Neural progenitor cell (in vitro differentiated cells): ENCODE measurements at regions not wholly inside any gene's neighbourhood (a gene's known extent, or its start where the extent isn't known, plus 50 kb on each side); places are given as distances from the start of the nearest gene placed in this dataset.

Source experiments
- DNase-seq: peaks from one replicate; pipeline ENCODE4 v3.0.0-alpha.2; 2016; ENCODE audit warnings: low spot score
- H2AFZ ChIP-seq: fragments of 200-600 bp; sonication (generic); replicated peaks from 2 replicates; pipeline ENCODE4 v1.6.1; 2016; ENCODE audit warnings: antibody characterized with exemption
- H3F3A ChIP-seq: fragments of 200-600 bp; sonication (generic); 2 replicates; pipeline ENCODE4 v1.6.1; 2016; ENCODE audit warnings: antibody characterized with exemption, low read depth
- H3K27ac ChIP-seq: fragments of 200-600 bp; sonication (generic); 2 replicates; pipeline ENCODE4 v1.5.1; 2016; ENCODE audit warnings: mild to moderate bottlenecking
- H3K27me3 ChIP-seq: fragments of 200-600 bp; sonication (generic); 2 replicates; pipeline ENCODE4 v1.6.1; 2016; ENCODE audit warnings: mild to moderate bottlenecking, moderate library complexity
- H3K36me3 ChIP-seq: fragments of 200-600 bp; sonication (generic); 2 replicates; pipeline ENCODE4 v1.5.1; 2016
- H3K4me1 ChIP-seq: fragments of 200-600 bp; sonication (generic); 2 replicates; pipeline ENCODE4 v1.6.1; 2016; ENCODE audit warnings: mixed run types
- H3K4me2 ChIP-seq: fragments of 200-600 bp; sonication (generic); 2 replicates; pipeline ENCODE4 v1.6.1; 2016
- H3K4me3 ChIP-seq: fragments of 200-600 bp; sonication (generic); 2 replicates; pipeline ENCODE4 v1.5.1; 2016
- H3K79me2 ChIP-seq: fragments of 200-600 bp; sonication (generic); 2 replicates; pipeline ENCODE4 v1.6.1; 2016; ENCODE audit warnings: low read depth
- H3K9ac ChIP-seq: fragments of 200-600 bp; sonication (generic); 2 replicates; pipeline ENCODE4 v1.6.1; 2016
- H3K9me3 ChIP-seq: fragments of 200-600 bp; sonication (generic); 2 replicates; pipeline ENCODE4 v1.5.1; 2016; ENCODE audit warnings: low read depth
- H4K20me1 ChIP-seq: fragments of 200-600 bp; sonication (generic); 2 replicates; pipeline ENCODE4 v1.6.1; 2016; ENCODE audit warnings: low read depth
- H3K27ac Mint-ChIP-seq: 3 replicates; pipeline ENCODE4 v1.8.0; 2021; ENCODE audit warnings: mixed read lengths
- H3K27me3 Mint-ChIP-seq: 2 replicates; pipeline ENCODE4 v1.8.0; 2022; ENCODE audit warnings: low read depth, mild to moderate bottlenecking, inconsistent platforms, moderate library complexity, mixed read lengths; ENCODE audit not compliant: insufficient read depth
- H3K36me3 Mint-ChIP-seq: 3 replicates; pipeline ENCODE4 v1.8.0; 2021; ENCODE audit warnings: mixed read lengths
- H3K4me1 Mint-ChIP-seq: 3 replicates; pipeline ENCODE4 v1.8.0; 2021; ENCODE audit warnings: mixed read lengths
- H3K4me3 Mint-ChIP-seq: 3 replicates; pipeline ENCODE4 v1.8.0; 2021; ENCODE audit warnings: mild to moderate bottlenecking, moderate library complexity, mixed read lengths
- H3K9me3 Mint-ChIP-seq: 3 replicates; pipeline ENCODE4 v1.8.0; 2020; ENCODE audit warnings: mixed read lengths
- CTCF ChIP-seq: fragments of 200-600 bp; sonication (generic); IDR thresholded peaks from 2 replicates; pipeline ENCODE4 v1.5.1; 2017; ENCODE audit warnings: antibody characterized with exemption, mild to moderate bottlenecking
- EZH2 ChIP-seq: fragments of 200-600 bp; sonication (generic); IDR thresholded peaks from 2 replicates; pipeline ENCODE4 v1.6.1; 2017; ENCODE audit warnings: antibody characterized with exemption, mild to moderate bottlenecking, moderate library complexity
- EZH2phosphoT487 ChIP-seq: fragments of 200-600 bp; sonication (generic); IDR thresholded peaks from 2 replicates; pipeline ENCODE4 v1.6.1; 2017; ENCODE audit warnings: antibody characterized with exemption

GRCh38 chr19:27843861-27844260 is 1369.1 kb downstream of the UQCRFS1 start:
- Histone ChIP-seq H3K36me3 (no peaks in the 10 kb centered on the region), H2AFZ (no peak overlapping the region), H3F3A (no peaks in the 10 kb centered on the region), H3K27ac (no peak overlapping the region), H3K27me3 (no peaks in the 10 kb centered on the region), H3K4me3 (no peak overlapping the region), H3K4me1 (no peaks in the 10 kb centered on the region), H3K4me2 (no peak overlapping the region), H3K9me3 (peaks cover 9% of the 10 kb centered on the region), H3K79me2 (no peaks in the 10 kb centered on the region), H3K9ac (no peak overlapping the region), H4K20me1 (no peaks in the 10 kb centered on the region)
- H3K9me3 Mint-ChIP-seq = peaks cover 40% of the 10 kb centered on the region
- H3K4me3 Mint-ChIP-seq = no peak overlapping the region
- H3K27me3 Mint-ChIP-seq = peaks cover 4% of the 10 kb centered on the region
- H3K36me3 Mint-ChIP-seq = no peaks in the 10 kb centered on the region
- TF ChIP-seq EZH2 (no peak), CTCF (no peak), EZH2phosphoT487 (no peak)
- DNase-seq = no peak
- no peak overlapping the region for H3K27ac Mint-ChIP-seq
- H3K4me1 Mint-ChIP-seq = no peaks in the 10 kb centered on the region

- DNase-seq = no peak
- no peak overlapping the region for H3K27ac Mint-ChIP-seq
- H3K27me3 Mint-ChIP-seq = peaks cover 2% of the 10 kb centered on the region
Observed at GRCh38 chr19:27833031-27833430, 1379.9 kb downstream of the UQCRFS1 start.

GRCh38 chr19:27828829-27829228 is 1384.1 kb downstream of the UQCRFS1 start:
- no peak overlapping the region for H3K4me3 Mint-ChIP-seq

More at GRCh38 chr19:27833031-27833430, 1379.9 kb downstream of the UQCRFS1 start:
- TF ChIP-seq EZH2phosphoT487 (no peak), EZH2 (no peak), CTCF (no peak)
- H3K4me1 Mint-ChIP-seq = no peaks in the 10 kb centered on the region
- Histone ChIP-seq H3K4me1 (no peaks in the 10 kb centered on the region), H3K9ac (no peak overlapping the region), H3K27me3 (no peaks in the 10 kb centered on the region), H3K27ac (no peak overlapping the region), H2AFZ (no peak overlapping the region), H3K79me2 (no peaks in the 10 kb centered on the region), H3K4me2 (no peak overlapping the region), H3F3A (no peaks in the 10 kb centered on the region), H3K4me3 (no peak overlapping the region), H3K36me3 (no peaks in the 10 kb centered on the region), H4K20me1 (no peaks in the 10 kb centered on the region), H3K9me3 (peaks cover 30% of the 10 kb centered on the region)
- no peaks in the 10 kb centered on the region for H3K36me3 Mint-ChIP-seq
- H3K4me3 Mint-ChIP-seq = no peak overlapping the region
- H3K9me3 Mint-ChIP-seq = peaks cover 8% of the 10 kb centered on the region

More at GRCh38 chr19:27828829-27829228, 1384.1 kb downstream of the UQCRFS1 start:
- H4K20me1 ChIP-seq = no peaks in the 10 kb centered on the region
- TF ChIP-seq EZH2 (no peak), CTCF (no peak), EZH2phosphoT487 (no peak)
- H3K4me3 ChIP-seq = no peak overlapping the region
- no peaks in the 10 kb centered on the region for H3K79me2 ChIP-seq
- no peaks in the 10 kb centered on the region for H3K36me3 ChIP-seq
- H3K4me2 ChIP-seq = no peak overlapping the region
- H3K9me3 ChIP-seq = peaks cover 31% of the 10 kb centered on the region
- Mint-ChIP-seq H3K4me1 (no peaks in the 10 kb centered on the region), H3K9me3 (peaks cover 4% of the 10 kb centered on the region), H3K36me3 (no peaks in the 10 kb centered on the region), H3K27me3 (no peaks in the 10 kb centered on the region), H3K27ac (no peak overlapping the region)
- no peak overlapping the region for H3K9ac ChIP-seq
- no peak overlapping the region for H2AFZ ChIP-seq
- no peak overlapping the region for H3K27ac ChIP-seq
- no peaks in the 10 kb centered on the region for H3F3A ChIP-seq
- no peak for DNase-seq
- no peaks in the 10 kb centered on the region for H3K4me1 ChIP-seq
- H3K27me3 ChIP-seq = no peaks in the 10 kb centered on the region
